GM21529 (cell line): ENCODE measurements at regions not wholly inside any gene's neighbourhood (a gene's known extent, or its start where the extent isn't known, plus 50 kb on each side); places are given as distances from the start of the nearest gene placed in this dataset.
"Not testable (repeated sequence)": the region's sequence is repeated elsewhere in the genome, so short reads cannot be mapped to it uniquely, and the experiment has no call there.

Experiments
- ATAC-seq: cut with Tn5 transposase; IDR thresholded peaks from one replicate; pipeline ENCODE4 v1.9.1; 2021; ENCODE audit not compliant: unreplicated experiment

DNA sequence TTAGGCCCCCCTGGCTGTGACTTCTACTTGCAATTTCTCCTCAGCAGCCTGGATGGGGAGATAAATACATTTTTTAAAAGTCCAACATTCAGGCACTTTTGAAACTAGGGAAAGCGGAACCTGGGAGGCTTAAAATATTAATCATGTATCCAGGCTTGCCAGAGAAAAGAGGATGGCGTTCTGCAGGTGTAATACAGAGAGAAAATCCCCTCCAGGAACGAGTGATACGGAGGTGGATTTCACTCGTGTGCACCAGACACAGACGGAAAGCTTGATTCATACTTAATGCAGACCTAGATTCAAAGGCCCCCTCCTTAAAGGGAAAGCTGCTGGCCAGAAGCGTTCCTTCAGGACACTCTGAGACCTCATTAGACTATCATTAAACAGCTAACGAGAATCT is 354.0 kb upstream of the BOD1L1 start:
- ATAC-seq: no peak

DNA sequence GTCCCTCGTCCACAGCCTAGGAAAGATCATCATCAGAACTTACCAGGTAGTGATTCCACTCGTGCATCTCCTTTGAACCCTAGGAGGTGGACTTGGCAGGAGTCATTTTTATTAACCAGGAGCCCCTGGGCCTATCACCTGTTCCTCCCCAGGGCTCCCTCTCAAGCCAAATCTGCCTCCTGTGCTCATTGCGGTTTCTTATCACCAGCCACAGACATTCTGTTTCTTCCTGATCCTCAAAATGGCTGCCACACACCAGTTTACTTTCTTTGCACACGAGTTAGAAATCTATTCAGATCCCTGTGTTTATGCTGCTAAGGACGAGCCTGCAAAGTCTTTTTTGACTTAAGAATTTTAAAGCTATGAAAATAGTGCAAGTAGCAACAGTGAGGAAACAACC is 354.5 kb upstream of the BOD1L1 start:
- ATAC-seq: no peak

DNA sequence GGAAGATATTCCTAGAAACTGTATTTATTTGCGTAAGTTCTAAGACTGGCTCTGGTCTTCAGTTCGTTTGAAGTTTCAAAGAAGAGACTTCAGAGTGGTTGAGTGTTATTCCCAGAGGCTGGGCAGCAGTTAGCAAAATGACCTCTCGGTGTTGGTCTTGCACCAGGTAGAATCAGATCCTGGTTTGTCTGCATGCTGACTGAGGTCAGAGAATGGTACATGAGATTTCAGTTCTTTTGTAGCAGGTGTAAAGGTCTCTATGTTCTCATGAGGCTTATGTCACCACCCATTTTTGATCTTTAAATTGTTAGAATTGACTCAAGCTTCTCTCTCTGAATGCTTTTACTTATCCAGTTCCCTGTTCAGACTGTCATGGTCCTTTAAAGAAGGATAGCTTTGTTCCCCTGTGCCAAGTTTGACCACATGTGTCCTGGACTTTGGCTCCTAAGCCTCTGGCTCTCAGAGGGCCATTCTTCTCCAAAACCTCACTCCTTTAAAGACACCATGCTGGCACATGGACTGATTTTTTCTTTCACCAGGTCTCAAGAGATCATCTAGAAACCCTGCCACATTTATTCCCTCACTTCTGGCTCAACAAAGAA is 355.8 kb upstream of the BOD1L1 start:
- ATAC-seq: no peak

DNA sequence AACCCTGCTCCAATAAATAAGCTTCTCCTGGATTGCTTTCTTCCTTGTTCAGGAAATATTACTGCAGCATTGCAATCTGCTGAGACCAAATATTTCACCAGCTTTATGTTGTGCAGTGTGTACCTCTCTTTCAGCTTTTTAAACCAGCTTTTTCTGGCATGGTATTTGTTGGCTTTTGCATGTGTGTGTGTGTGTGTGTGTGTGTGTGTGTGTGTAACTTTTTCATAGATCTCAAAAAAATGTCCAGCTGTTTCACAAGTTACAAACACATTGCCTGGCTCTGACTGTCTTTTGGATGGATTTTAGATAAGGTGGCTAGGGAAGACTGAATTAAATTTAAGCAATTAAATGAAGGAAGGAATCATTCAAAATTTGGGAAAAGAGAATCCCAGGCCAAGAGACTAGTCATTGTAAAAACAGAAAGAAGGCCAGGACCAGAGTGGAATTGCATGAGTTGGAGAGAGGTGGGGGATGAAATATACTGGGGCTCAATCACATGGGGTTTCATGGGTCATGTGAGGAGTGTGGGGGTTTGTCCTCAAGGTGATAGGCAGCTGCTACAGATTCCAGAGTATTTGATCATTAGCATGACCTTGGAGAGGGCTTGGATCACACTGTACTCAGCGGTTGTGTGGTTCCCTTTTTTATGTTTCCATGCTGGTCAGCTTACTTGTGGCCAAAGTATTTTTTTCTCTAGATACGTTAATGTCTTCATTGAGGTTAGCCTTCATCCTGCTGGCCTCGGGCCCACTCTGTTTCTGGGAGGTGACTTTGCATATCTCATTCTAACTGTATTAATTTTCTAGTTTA is 357.7 kb upstream of the BOD1L1 start:
- no peak for ATAC-seq

DNA sequence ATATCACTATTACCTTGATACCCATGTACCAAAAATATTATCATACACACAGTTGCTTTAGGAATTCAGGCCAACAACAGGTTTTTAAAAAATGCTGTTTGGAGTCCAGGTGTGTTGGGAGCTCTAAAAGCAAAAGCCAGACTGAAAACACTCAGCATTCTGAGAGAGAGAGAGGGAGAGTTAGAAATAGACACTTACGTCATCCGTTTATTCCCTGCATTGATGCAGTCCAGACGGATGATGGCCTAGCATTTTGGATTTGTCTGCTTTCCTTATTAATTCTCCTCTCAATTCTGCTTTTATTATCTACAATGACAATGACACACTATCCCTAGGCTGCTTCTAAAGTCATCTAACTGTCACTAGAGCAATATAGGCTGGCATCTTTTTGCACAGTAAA is 358.3 kb upstream of the BOD1L1 start:
- ATAC-seq: no peak

DNA sequence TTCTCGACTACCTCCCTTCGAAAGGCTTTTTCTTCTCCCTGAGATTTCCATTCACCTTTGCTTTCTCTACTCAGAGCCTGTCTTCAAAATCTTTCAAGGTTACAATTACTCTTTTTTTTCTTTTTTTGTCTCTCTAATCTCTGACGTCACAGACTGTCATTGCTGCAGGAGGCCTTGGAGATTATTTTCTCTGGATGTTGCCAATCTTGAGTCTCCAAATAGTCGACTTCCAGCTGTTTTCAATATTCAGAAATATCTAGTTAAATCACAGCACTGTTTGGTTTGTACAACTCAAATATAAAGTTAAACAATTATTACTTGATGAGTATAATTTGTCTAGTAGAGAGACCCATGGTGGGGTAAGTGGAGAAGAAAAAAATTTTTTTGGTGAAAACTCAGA is 359.0 kb upstream of the BOD1L1 start:
- ATAC-seq: no peak

DNA sequence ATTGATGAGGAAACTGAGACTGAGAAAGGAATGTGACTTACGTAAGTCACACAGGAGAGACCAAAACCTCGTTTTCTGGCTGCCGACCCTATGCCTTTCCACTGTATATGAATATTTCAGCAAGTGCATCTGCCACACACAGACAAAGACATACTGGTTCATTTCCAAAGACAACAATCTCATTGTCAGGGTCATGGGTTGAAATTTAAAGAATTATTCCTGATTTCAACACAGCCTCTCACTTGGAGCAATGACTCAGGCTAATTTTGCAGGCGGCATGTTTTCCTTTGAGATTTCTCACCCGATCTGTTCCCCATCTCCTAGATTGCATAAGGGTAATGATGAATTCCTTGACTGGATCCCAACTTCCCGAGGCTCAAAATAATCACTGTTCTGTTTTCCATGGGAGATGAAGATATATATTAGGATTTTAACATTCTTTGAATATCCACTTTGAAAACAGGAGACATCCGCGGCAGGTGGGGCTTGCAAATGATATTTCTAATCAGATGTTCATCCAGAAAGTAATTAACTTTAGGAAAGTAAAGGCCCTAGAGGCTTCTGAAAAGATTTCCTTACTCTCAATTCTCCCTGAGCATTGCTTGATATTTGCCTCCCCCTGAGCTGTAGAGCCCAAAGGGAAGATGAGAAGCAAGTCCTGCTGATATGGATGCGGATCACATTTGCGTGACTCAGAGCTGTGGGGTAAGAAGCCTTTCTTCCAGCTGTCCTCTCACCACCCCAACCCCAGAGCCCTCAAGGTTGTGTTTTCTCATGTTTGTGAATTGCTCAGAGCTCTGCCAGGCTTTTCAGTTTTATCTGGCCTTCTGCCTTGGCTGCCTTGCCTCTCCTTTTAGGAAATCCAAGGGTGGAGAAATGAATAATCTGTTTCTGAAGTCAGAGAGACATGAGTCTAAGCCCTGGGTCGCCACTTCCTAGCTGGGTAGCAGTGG is 361.1 kb upstream of the BOD1L1 start:
- no peak for ATAC-seq

DNA sequence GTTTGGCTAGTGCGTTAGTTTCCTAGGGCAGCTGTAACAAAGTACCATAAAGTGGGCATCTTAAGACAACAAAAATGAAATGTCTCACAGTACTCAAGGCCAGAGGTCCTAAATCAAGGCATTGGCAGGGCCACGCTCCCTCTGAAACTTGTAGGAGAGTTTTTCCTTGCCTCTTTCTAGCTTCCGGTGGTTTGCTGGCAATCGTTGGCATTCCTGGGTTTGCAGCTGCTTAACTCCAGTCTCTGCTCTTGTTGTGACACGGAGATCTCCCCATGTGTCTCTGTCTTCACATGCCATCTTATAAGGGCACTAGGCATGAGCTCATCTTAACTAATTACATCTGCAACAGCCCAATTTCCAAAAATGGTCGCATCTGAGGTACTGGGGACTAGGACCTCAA is 362.0 kb upstream of the BOD1L1 start:
- ATAC-seq: no peak

DNA sequence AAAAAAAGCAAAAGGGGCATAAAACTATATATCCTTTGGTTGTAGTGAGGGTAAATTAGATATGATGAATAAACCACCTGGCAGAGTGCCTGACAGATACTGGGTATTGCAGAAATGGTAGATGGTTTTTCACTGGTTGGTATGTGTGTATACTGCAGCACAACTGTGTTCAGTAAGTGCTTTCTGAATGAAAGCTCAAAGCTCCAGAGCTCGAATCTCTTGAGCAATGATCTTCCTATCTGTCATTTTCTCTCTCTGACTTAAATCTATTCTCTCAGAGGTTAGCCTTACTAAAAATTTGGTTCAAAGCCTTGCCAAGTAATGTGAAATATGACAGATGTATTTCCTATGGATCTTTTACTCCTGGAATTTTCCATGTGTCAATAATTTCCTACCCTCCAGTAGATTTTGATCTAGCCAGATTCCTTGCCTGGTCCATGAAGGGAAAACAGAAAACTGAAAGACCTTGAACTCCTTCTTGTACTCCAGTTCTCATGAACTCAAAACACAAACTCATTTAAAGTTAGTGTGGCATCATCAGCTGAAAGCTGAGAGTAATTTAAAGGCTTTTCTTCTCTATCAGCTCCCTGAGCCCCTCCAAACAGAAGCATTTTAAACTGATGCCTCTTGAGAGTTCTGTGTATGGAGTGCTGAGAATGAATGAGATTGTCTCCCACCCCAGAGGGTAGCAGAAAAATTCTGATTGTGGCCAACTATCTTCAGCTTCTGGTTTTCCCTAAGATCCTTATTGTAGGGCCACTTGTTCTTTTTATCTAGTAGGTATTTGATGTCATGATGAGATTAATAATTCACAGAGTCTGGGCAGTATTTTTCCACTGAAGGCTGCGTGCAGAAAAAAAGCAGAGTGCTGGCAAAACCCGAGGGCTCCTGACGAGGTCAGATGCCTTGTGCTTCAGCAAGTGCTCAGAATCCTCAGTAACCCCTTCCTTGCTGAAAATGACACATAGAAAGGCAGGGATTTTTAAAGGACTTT is 363.4 kb upstream of the BOD1L1 start:
- ATAC-seq: no peak

DNA sequence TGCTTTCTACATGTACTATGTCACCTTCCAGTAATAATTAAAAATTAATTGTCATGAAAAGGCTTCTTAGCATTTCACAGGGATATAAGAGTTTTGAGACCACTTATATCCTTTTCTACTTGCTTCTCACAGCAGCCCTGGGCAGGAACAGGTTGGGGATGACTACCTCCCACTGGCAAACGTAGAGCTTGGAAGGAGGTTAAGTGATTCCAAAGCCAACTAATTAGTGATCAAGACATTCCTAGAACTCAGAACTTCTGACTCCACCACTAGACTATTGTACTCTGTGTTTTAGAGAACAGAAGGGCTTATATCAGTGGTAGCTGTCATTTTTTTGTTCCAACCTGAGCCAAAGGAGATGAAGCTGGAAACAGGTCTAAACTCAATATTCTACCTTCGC is 364.5 kb upstream of the BOD1L1 start:
- ATAC-seq: no peak

DNA sequence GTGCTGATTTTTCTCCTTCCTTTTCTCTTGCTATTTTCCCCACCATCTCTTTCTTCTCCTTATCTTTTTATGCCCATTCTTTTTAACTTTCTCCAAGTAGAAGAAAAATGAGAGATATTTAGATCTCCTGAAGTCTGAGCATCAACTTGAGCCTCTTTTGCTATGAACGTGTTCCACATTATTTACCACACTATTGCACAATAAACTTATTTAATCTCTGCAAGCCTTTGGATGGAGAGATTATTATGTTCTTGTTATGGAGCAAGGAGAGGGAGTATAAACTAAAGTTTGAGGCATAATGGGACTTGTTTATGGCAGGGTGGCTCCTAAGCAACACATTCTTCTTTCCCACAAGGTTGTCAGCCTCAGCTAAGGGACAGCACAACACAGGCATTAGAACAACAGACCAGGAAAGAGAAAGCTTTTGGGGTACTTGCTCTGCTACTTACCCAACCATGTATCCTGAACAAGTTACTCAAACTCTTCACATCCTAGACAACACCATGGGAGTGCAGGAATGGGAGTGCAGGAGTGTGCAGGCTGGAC is 365.5 kb upstream of the BOD1L1 start:
- no peak for ATAC-seq

DNA sequence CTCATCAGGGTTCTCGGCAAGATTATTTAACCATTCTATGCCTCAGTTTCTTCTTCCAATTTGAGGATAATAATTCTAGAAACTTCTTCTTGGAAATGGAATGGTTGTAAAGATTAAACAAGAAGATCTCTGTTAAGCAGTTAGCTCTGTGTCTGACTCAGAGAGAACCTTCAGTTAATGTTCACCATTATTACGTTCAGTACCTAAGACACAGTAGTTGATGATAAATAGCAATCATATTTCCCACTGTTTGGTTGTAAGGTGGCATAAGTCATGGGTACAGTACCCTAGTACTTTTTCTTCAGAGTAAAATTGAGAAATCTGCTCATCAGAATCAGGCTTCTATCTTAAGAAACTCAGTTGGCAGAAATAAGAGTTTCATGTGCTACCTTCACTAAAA is 366.5 kb upstream of the BOD1L1 start:
- no peak for ATAC-seq

DNA sequence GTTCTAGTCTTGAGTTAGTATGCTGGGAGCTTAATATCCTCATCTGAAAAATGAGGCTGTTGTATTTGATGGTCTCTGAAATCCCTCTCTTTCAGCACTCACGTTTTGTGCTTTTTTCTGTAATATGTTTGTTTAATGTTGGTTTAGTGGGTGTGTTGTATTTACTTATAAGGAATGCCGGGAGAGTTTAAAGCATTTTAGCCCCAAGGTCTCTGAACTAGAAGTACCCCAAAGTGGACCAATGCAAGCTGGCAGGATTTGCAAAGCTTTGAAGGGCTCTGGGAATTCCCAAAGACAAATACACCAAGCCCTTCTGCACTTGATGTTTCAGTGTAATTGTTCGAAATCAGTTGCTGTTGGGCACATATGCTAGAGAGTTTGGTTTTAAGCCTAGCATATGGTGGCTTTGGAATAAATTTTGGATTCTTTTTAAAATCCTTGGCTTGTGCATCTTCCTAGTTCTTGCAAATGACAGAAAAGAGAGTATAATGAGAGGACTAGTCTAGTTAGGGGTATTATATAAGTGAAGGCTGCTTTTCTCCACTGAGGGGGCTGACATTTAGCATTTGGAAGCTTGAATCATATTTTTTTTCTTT is 371.4 kb upstream of the BOD1L1 start:
- no peak for ATAC-seq

DNA sequence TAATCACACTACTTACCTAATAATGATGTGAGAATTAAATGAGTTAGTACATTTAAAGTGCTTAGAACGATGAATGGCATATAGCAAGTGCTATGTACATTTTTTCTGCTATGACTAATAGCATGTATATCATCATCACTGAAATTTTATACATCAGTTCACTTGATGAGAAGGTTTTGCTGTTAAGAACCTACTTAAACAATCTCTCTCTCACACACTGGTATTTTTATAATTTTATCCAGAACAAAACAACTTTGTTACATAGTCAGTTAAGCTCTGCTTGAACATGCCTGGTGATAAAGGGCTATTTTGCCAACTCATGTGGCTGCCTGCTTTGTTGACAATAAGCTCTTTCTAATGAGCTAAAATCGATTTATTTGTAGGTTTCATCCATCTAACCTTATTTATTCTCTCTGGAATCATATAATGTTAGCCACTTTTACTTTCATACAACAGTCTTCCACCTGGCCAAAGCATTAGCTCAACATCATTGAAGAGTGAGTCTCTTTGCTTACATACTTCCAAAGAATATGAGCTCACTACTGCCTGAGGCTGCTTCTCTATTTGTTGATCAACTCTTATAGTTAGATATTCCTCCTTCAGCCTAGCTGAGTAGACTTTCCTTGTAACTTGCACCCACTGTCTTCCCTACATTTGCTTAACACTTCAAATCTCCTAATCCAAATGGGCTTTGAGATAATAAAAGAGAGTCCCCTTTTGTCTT is 372.7 kb upstream of the BOD1L1 start:
- no peak for ATAC-seq

DNA sequence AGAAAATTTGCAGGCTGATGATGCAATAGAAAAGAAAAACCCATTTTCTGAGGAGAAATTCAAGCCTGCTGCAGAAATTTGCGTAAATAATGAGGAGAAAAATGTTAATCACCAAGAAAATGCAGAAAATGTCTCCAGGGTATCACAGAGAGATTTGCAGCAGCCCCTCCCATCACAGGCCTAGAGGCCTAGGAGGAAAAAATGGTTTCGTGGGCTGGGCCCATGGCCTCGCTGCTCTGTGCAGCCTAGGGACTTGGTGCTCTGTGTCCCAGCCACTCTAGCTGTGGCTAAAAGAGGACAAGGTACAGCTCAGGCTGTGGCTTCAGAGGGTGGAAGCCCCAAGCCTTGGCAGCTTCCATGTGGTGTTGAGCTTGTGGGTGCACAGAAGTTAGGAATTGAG is 374.8 kb upstream of the BOD1L1 start:
- ATAC-seq: not testable (repeated sequence)

DNA sequence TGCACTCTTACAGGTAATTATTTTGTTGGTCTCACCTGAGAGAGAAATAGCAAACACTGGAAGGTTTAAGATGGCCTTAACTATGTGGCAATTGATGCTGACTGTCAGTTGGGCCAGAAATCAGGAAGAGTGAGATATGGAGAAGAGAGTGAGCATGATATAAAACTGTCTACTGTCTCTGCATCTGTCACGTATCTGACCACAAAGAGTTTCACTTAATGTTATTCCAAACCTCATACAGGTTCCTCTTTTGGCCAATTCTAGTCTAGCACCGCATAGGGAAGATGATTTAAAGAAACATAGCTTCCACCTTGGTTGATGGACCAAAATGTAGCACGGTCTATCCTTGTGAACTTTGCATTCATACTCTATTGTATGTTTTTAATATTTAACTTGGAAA is 381.0 kb upstream of the BOD1L1 start:
- ATAC-seq: no peak

DNA sequence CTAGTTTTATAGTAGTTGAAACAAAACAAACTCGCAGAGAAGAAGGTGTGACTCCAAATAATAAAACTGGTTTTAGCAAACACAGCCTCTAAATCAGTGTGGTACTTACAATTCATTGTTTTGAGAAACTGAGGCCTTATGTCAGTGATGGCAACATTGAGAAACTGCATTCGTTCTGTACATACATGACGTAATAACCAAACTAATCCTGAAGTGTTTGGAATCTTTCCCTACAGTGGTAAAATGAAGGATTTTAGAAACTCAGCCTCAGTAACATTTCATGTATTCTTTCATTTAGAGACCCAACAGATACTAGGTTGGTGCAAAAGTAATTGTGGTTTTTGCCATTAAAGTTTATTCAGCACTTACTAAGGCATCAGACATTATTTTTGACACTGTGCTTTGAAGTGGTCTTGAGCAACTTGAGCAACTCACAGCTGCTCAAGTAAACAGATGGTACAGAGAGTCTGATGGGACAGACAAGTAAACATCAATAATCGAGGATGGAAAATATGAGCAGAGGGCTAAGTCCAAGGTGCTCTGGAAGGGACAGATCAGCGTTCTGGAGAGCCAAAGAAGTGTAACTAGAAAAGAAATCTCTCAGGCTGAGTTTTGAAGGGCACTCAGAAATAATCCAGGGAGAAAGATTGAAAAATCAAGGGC is 390.8 kb upstream of the BOD1L1 start:
- ATAC-seq: no peak

DNA sequence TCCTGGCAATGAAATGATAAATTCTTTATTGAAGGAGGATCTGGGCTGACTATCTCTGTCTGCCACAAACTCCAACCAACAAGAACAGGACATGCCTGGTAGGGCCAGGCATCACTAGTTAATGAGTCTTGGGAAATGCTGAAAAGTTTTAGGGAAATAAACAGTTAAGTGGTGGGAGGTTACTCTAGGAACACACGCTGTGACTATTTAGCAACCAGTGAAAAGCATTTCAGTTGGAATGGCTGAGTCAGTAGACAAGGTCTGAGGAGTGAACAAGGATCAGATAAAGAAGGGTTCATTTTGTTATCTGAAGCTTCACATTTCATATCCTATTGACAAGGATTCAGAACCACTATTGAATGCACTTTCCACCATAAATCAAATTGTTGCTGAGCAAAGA is 394.9 kb upstream of the BOD1L1 start:
- ATAC-seq: no peak

DNA sequence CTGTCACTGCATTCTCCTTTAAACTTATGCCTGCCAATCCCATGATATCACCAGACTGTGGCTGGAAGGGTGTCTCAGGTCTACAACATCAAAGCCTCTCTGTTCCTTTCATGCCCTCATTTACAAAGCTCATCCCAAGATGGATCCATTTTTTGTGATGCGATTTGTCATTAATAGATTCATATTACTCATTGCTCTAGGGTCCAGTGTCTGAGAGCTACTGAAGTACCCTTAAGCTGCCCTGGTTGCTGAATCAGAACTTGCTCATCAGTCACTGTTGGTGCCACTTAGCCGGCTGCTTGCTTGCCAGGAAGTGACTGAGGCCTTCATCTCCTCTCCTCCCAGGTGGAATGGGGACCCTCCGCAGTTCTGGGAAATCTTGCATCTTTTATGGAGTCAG is 395.5 kb upstream of the BOD1L1 start:
- no peak for ATAC-seq
